HCT116 (cell line): ENCODE measurements at regions not wholly inside any gene's neighbourhood (a gene's known extent, or its start where the extent isn't known, plus 50 kb on each side); places are given as distances from the start of the nearest gene placed in this dataset.

Source experiments
- ATAC-seq: fragments of 200-7000 bp; cut with Tn5 transposase; 2 replicates; pipeline ENCODE4 v1.9.1; 2020; ENCODE audit warnings: mild to moderate bottlenecking, moderate library complexity
- BruUV-seq: library from RNA; stranded (reverse); fragments of 400-500 nt; replicated peaks from 2 replicates; lab custom pipeline; 2021; lab: Mats Ljungman, UMichigan
- CTCF ChIA-PET: fragments of 300-600 bp; sonication (Branson Sonifier 250); formaldehyde crosslinking; loops from one replicate; lab custom pipeline; 2021; ENCODE audit warnings: antibody characterized with exemption; lab: Charles Lee
- POLR2A ChIA-PET: fragments of 300-600, 350-600 bp; sonication (Branson Sonifier 250); formaldehyde crosslinking; loops from one replicate; lab custom pipeline; 2021; ENCODE audit warnings: antibody characterized with exemption; lab: Charles Lee
- RAD21 ChIA-PET, 2 experiments: fragments of 300-600 bp; sonication (Branson Sonifier 250); formaldehyde crosslinking; loops; one replicate each; lab custom pipeline; 2023; ENCODE audit warnings: low total read pairs in 2 of 2; ENCODE audit not compliant: uncharacterized antibody in 2 of 2, unreplicated experiment in 2 of 2, low non-redundant PET in 1 of 2; lab: Charles Lee
- DNase-seq: peaks from one replicate; pipeline ENCODE4 v3.0.0-alpha.2; 2010; ENCODE audit warnings: low read depth, low spot score
- H2AFZ ChIP-seq: fragments of 200-600 bp; shearing (Covaris generic), sonication (generic); 2 replicates; pipeline ENCODE4 v1.6.1; 2017; ENCODE audit warnings: low read depth, mixed run types, mixed read lengths, antibody characterized with exemption, low read length; ENCODE audit not compliant: poor library complexity, severe bottlenecking
- H3K27ac ChIP-seq: 2 replicates; pipeline ENCODE4 v1.5.1; 2012; ENCODE audit warnings: low read depth, low read length
- H3K27me3 ChIP-seq: fragments of 200-600 bp; sonication (generic); 2 replicates; pipeline ENCODE4 v1.6.1; 2016; ENCODE audit warnings: mixed run types, low read length, mixed read lengths; ENCODE audit not compliant: insufficient read depth
- H3K36me3 ChIP-seq, 2 experiments: fragments of 200-500 bp in 1 of 2; fragments of 200-600 bp in 1 of 2; sonication (Bioruptor generic) in 1 of 2; sonication (generic) in 1 of 2; 2 replicates each; pipeline versions ENCODE4 v1.5.1 to v1.6.1; 2014 to 2016; ENCODE audit warnings: low read length in 2 of 2, inconsistent platforms in 1 of 2, mixed read lengths in 1 of 2, mixed run types in 1 of 2; ENCODE audit not compliant: insufficient read depth in 2 of 2, control insufficient read depth in 1 of 2
- H3K4me1 ChIP-seq, 2 experiments: fragments of 200-600 bp in 1 of 2; sonication (generic) in 1 of 2; 2 replicates each; pipeline versions ENCODE4 v1.5.1 to v1.6.1; 2012 to 2017; ENCODE audit warnings: low read length in 2 of 2, inconsistent platforms in 1 of 2, mild to moderate bottlenecking in 1 of 2, mixed read lengths in 1 of 2, mixed run types in 1 of 2, moderate library complexity in 1 of 2; ENCODE audit not compliant: insufficient read depth in 2 of 2, control insufficient read depth in 1 of 2
- H3K4me2 ChIP-seq: fragments of 200-600 bp; sonication (generic); 2 replicates; pipeline ENCODE4 v1.6.1; 2017; ENCODE audit warnings: mixed run types, low read length, mixed read lengths
- H3K4me3 ChIP-seq, 2 experiments: fragments of 200-600 bp in 1 of 2; sonication (generic) in 1 of 2; replicated peaks in 1 of 2; 2 replicates each; pipeline ENCODE4 v1.5.1; 2011 to 2016; ENCODE audit warnings: low read length in 2 of 2, control low read depth in 1 of 2, low read depth in 1 of 2, mild to moderate bottlenecking in 1 of 2, mixed read lengths in 1 of 2, mixed run types in 1 of 2
- H3K79me2 ChIP-seq: fragments of 200-600 bp; sonication (generic); 2 replicates; pipeline ENCODE4 v1.6.1; 2017; ENCODE audit warnings: mild to moderate bottlenecking, mixed run types, low read length, moderate library complexity, mixed read lengths; ENCODE audit not compliant: insufficient read depth
- H3K9ac ChIP-seq: fragments of 200-600 bp; sonication (generic); 2 replicates; pipeline ENCODE4 v1.6.1; 2016; ENCODE audit warnings: low read length, mixed read lengths
- H3K9me2 ChIP-seq: fragments of 200-600 bp; sonication (generic), shearing (Covaris generic); 2 replicates; pipeline ENCODE4 v1.6.1; 2017; ENCODE audit warnings: mixed run types, mild to moderate bottlenecking, moderate library complexity; ENCODE audit not compliant: insufficient read depth
- H3K9me3 ChIP-seq, 2 experiments: fragments of 200-500 bp in 1 of 2; fragments of 200-600 bp in 1 of 2; sonication (Bioruptor generic) in 1 of 2; sonication (generic) in 1 of 2; 2 replicates each; pipeline ENCODE4 v1.6.1; 2014 to 2017; ENCODE audit warnings: low read length in 2 of 2, mixed read lengths in 2 of 2, inconsistent platforms in 1 of 2, low read depth in 1 of 2, mild to moderate bottlenecking in 1 of 2, mixed run types in 1 of 2, moderate library complexity in 1 of 2; ENCODE audit not compliant: control insufficient read depth in 1 of 2, insufficient read depth in 1 of 2
- H4K20me1 ChIP-seq: fragments of 200-600 bp; sonication (generic), shearing (Covaris generic); 2 replicates; pipeline ENCODE4 v1.6.1; 2017; ENCODE audit warnings: mixed run types, mild to moderate bottlenecking, moderate library complexity; ENCODE audit not compliant: insufficient read depth
- EZH2 ChIP-seq: fragments of 200-600 bp; sonication (generic); IDR thresholded peaks from 2 replicates; pipeline ENCODE4 v1.6.1; 2017; ENCODE audit warnings: antibody characterized with exemption, mixed run types
- FOSL1 ChIP-seq: IDR thresholded peaks from 2 replicates; pipeline ENCODE4 v1.6.1; 2012; ENCODE audit warnings: low read depth
- REST ChIP-seq: IDR thresholded peaks from 2 replicates; pipeline ENCODE4 v1.6.1; 2012; ENCODE audit warnings: low read depth
- TCF7L2 ChIP-seq: IDR thresholded peaks from 2 replicates; pipeline ENCODE4 v1.7.0; 2011; ENCODE audit warnings: borderline replicate concordance, inconsistent platforms; ENCODE audit not compliant: insufficient read depth, insufficient read length; ENCODE audit errors: extremely low read depth
- YY1 ChIP-seq: IDR thresholded peaks from 2 replicates; pipeline ENCODE4 v1.6.1; 2011; ENCODE audit warnings: low read length, low read depth, moderate library complexity, mild to moderate bottlenecking; ENCODE audit not compliant: insufficient replicate concordance; ENCODE audit errors: extremely low read depth
- intact Hi-C: fragments of 100-400 bp; cut with micrococcal nuclease; formaldehyde crosslinking; loops from 2 replicates; pipeline ENCODE4 v1.10.0; 2022

GRCh38 chr4:41432881-41433280, 105.1 kb upstream of the LIMCH1 start:
- no peak for DNase-seq
- H3K4me1 ChIP-seq = no peaks in the 10 kb centered on the region

More at GRCh38 chr4:41432881-41433280, 105.1 kb upstream of the LIMCH1 start:
- no peak overlapping the region for H3K27ac ChIP-seq
- POLR2A ChIA-PET = no interaction called here
- H4K20me1 ChIP-seq = no peaks in the 10 kb centered on the region
- no peak overlapping the region for H3K4me3 ChIP-seq
- no peak overlapping the region for H2AFZ ChIP-seq
- TF ChIP-seq TCF7L2 = no peak
- no peak for TF ChIP-seq FOSL1
- TF ChIP-seq YY1 = no peak
- TF ChIP-seq EZH2 = no peak
- no peak for TF ChIP-seq REST
- TF ChIP-seq, all 23 proteins: peak for 0
- no peaks in the 10 kb centered on the region for H3K27me3 ChIP-seq
- no peaks in the 10 kb centered on the region for H3K9me3 ChIP-seq
- CTCF ChIA-PET = no interaction called here
- BruUV-seq = no TSS peak
- H3K9me2 ChIP-seq = no peaks in the 10 kb centered on the region
- H3K36me3 ChIP-seq = no peaks in the 10 kb centered on the region
- ATAC-seq = no peak
- intact Hi-C loops = no loop called here
- no peak overlapping the region for H3K4me2 ChIP-seq
- no peaks in the 10 kb centered on the region for H3K79me2 ChIP-seq
- no peak overlapping the region for H3K9ac ChIP-seq
- RAD21 ChIA-PET = no interaction called here
